Natural killer cell (primary cell): ENCODE measurements at regions not wholly inside any gene's neighbourhood (a gene's known extent, or its start where the extent isn't known, plus 50 kb on each side); places are given as distances from the start of the nearest gene placed in this dataset.

Experiments
- ATAC-seq, 3 donors: fragments of 150-1000 bp in 2 of 3; fragments of 200-7000 bp in 1 of 3; cut with Tn5 transposase; 1 replicate in 1 of 3; 2 replicates in 2 of 3; pipeline ENCODE4 v1.10.0; 2021; ENCODE audit warnings: mild to moderate bottlenecking in 2 of 3, moderate library complexity in 2 of 3
- DNase-seq, 2 donors: peaks; one replicate each; pipeline versions ENCODE4 v3.0.0 to v3.0.0-alpha.2; 2013 to 2021; ENCODE audit warnings: mixed read lengths in 1 of 2
- H3K27ac ChIP-seq: one replicate; pipeline ENCODE4 v1.5.1; 2013; ENCODE audit warnings: mild to moderate bottlenecking, low read length
- H3K27me3 ChIP-seq: one replicate; pipeline ENCODE4 v1.6.1; 2013; ENCODE audit warnings: low read length; ENCODE audit not compliant: control insufficient read depth, insufficient read depth
- H3K36me3 ChIP-seq: one replicate; pipeline ENCODE4 v1.6.1; 2013; ENCODE audit warnings: low read length; ENCODE audit not compliant: control insufficient read depth, insufficient read depth
- H3K4me1 ChIP-seq: one replicate; pipeline ENCODE4 v1.6.1; 2013; ENCODE audit warnings: low read length; ENCODE audit not compliant: control insufficient read depth, insufficient read depth
- H3K4me3 ChIP-seq: one replicate; pipeline ENCODE4 v1.5.1; 2013; ENCODE audit warnings: low read length
- H3K9me3 ChIP-seq: one replicate; pipeline ENCODE4 v1.6.1; 2013; ENCODE audit warnings: low read length; ENCODE audit not compliant: control insufficient read depth, insufficient read depth
- H3K27ac Mint-ChIP-seq, 2 donors: one replicate each; pipeline ENCODE4 v1.8.0; 2022; ENCODE audit warnings: mild to moderate bottlenecking in 2 of 2, mixed read lengths in 2 of 2, moderate library complexity in 1 of 2
- H3K27me3 Mint-ChIP-seq, 2 donors: one replicate each; pipeline ENCODE4 v1.8.0; 2022; ENCODE audit warnings: low read depth in 2 of 2, mixed read lengths in 2 of 2
- H3K36me3 Mint-ChIP-seq: one replicate; pipeline ENCODE4 v1.8.0; 2022; ENCODE audit warnings: mixed read lengths
- H3K4me1 Mint-ChIP-seq, 2 donors: one replicate each; pipeline ENCODE4 v1.8.0; 2022; ENCODE audit warnings: mixed read lengths in 2 of 2
- H3K4me3 Mint-ChIP-seq: one replicate; pipeline ENCODE4 v1.8.0; 2022; ENCODE audit warnings: mild to moderate bottlenecking, moderate library complexity, mixed read lengths
- H3K9me3 Mint-ChIP-seq, 2 donors: one replicate each; pipeline ENCODE4 v1.8.0; 2022; ENCODE audit warnings: mixed read lengths in 2 of 2
- CTCF ChIP-seq: fragments of 200-600 bp; IDR thresholded peaks from one replicate; pipeline ENCODE4 v1.8.0; 2022; ENCODE audit warnings: antibody characterized with exemption
- WGBS: methylation state at CpG from one replicate; pipeline ENCODE4 v1.1.7; 2013; ENCODE audit warnings: missing lambda C conversion rate; ENCODE audit not compliant: insufficient coverage; 5-methylcytosine and 5-hydroxymethylcytosine counted together
- intact Hi-C: fragments of 100-400 bp; cut with micrococcal nuclease; formaldehyde crosslinking; loops from one replicate; pipeline ENCODE4 v1.14.2; 2022

GRCh38 chr3:165346503-165346902, 150.3 kb upstream of the SLITRK3 start:
- no peaks in the 10 kb centered on the region for H3K36me3 ChIP-seq
- no peaks in the 10 kb centered on the region for H3K27me3 Mint-ChIP-seq
- H3K27ac ChIP-seq, result no peak overlapping the region
- H3K9me3 Mint-ChIP-seq, result peaks cover 10 to 13% of the 10 kb centered on the region in 2 donors
- no peak for ATAC-seq
- no peaks in the 10 kb centered on the region for H3K4me1 Mint-ChIP-seq
- TF ChIP-seq CTCF, result no peak
- H3K4me1 ChIP-seq, result no peaks in the 10 kb centered on the region
- DNase-seq, result no peak
- H3K27ac Mint-ChIP-seq, result no peak overlapping the region
- WGBS, result 95% methylated on average over 4 of the region's 4 CpGs
- H3K4me3 ChIP-seq, result no peak overlapping the region
- no peaks in the 10 kb centered on the region for H3K27me3 ChIP-seq
- intact Hi-C loops, result no loop called here
- H3K9me3 ChIP-seq, result no peaks in the 10 kb centered on the region
- H3K36me3 Mint-ChIP-seq, result peaks cover 11% of the 10 kb centered on the region
- no peak overlapping the region for H3K4me3 Mint-ChIP-seq

GRCh38 chr3:165343185-165343584, 147.0 kb upstream of the SLITRK3 start:
- no peaks in the 10 kb centered on the region for H3K36me3 ChIP-seq
- Mint-ChIP-seq H3K4me1 (no peaks in the 10 kb centered on the region), H3K4me3 (no peak overlapping the region), H3K36me3 (no peaks in the 10 kb centered on the region), H3K27ac (no peak overlapping the region), H3K9me3 (peaks cover 7% of the 10 kb centered on the region in 2 donors), H3K27me3 (no peaks in the 10 kb centered on the region)
- H3K9me3 ChIP-seq, result no peaks in the 10 kb centered on the region
- no peak overlapping the region for H3K4me3 ChIP-seq
- ATAC-seq (no peak), DNase-seq (no peak)
- no CpG with 5 or more reads among the region's 1 CpG for WGBS
- no peaks in the 10 kb centered on the region for H3K27me3 ChIP-seq
- no peaks in the 10 kb centered on the region for H3K4me1 ChIP-seq
- H3K27ac ChIP-seq, result no peak overlapping the region
- TF ChIP-seq CTCF, result no peak
- intact Hi-C loops, result no loop called here

- Mint-ChIP-seq H3K4me1 (no peaks in the 10 kb centered on the region), H3K36me3 (no peaks in the 10 kb centered on the region), H3K27ac (no peak overlapping the region), H3K9me3 (peaks cover 2 to 5% of the 10 kb centered on the region in 2 donors), H3K27me3 (no peaks in the 10 kb centered on the region), H3K4me3 (no peak overlapping the region)
- intact Hi-C loops, result no loop called here
- no peak overlapping the region for H3K27ac ChIP-seq
- H3K4me1 ChIP-seq, result no peaks in the 10 kb centered on the region
- WGBS, result no CpG with 5 or more reads among the region's 1 CpG
- no peak overlapping the region for H3K4me3 ChIP-seq
- no peaks in the 10 kb centered on the region for H3K36me3 ChIP-seq
- no peak for DNase-seq
- TF ChIP-seq CTCF, result no peak
- no peaks in the 10 kb centered on the region for H3K27me3 ChIP-seq
- H3K9me3 ChIP-seq, result no peaks in the 10 kb centered on the region
- no peak for ATAC-seq
Observed at GRCh38 chr3:165339753-165340152, 143.6 kb upstream of the SLITRK3 start.

- ATAC-seq (no peak), DNase-seq (no peak)
- no peaks in the 10 kb centered on the region for H3K9me3 ChIP-seq
- no peaks in the 10 kb centered on the region for H3K4me1 ChIP-seq
- H3K36me3 Mint-ChIP-seq, result no peaks in the 10 kb centered on the region
- 27% methylated on average over 1 of the region's 1 CpG for WGBS
- H3K4me3 Mint-ChIP-seq, result no peak overlapping the region
- H3K27me3 ChIP-seq, result no peaks in the 10 kb centered on the region
- H3K36me3 ChIP-seq, result no peaks in the 10 kb centered on the region
- intact Hi-C loops, result no loop called here
- H3K27ac ChIP-seq, result no peak overlapping the region
- H3K27me3 Mint-ChIP-seq, result no peaks in the 10 kb centered on the region
- H3K4me3 ChIP-seq, result no peak overlapping the region
- no peak overlapping the region for H3K27ac Mint-ChIP-seq
- no peak for TF ChIP-seq CTCF
- H3K4me1 Mint-ChIP-seq, result no peaks in the 10 kb centered on the region
- peaks cover 4 to 7% of the 10 kb centered on the region in 2 donors for H3K9me3 Mint-ChIP-seq
Observed at GRCh38 chr3:165336786-165337185, 140.6 kb upstream of the SLITRK3 start.
